ENCODE measurements at regions not wholly inside any gene's neighbourhood (a gene's known extent, or its start where the extent isn't known, plus 50 kb on each side); places are given as distances from the start of the nearest gene placed in this dataset.

GRCh38 chr15:99906311-99906710 is 173.1 kb upstream of the LYSMD4 start:
- TF ChIP-seq CTCF (conservative IDR thresholded peaks at IDR 0.05; ENCODE audit: low read depth, low read length) (no peak), EZH2 (IDR thresholded peaks at IDR 0.05; ENCODE audit: low read length, unreplicated experiment) (no peak), EZH2phosphoT487 (IDR thresholded peaks at IDR 0.05; ENCODE audit: borderline replicate concordance, low read length) (no peak)
